CD4-positive, alpha-beta T cell (primary cell): ENCODE measurements at regions not wholly inside any gene's neighbourhood (a gene's known extent, or its start where the extent isn't known, plus 50 kb on each side); places are given as distances from the start of the nearest gene placed in this dataset.

Experiments used
- ATAC-seq: fragments of 200-7000 bp; cut with Tn5 transposase; one replicate; pipeline ENCODE4 v1.10.0; 2022; ENCODE audit warnings: mild to moderate bottlenecking; ENCODE audit not compliant: poor library complexity
- CTCF ChIA-PET: fragments of 350-600 bp; sonication (Branson Sonifier 250); formaldehyde crosslinking; loops from one replicate; lab custom pipeline; 2021; ENCODE audit warnings: antibody characterized with exemption, inconsistent platforms; lab: Charles Lee
- POLR2A ChIA-PET: fragments of 350-600 bp; sonication (Branson Sonifier 250); formaldehyde crosslinking; loops from one replicate; lab custom pipeline; 2021; ENCODE audit warnings: antibody characterized with exemption, inconsistent platforms; lab: Charles Lee
- DNase-seq, 14 experiments: peaks; one replicate each; pipeline ENCODE4 v3.0.0-alpha.2; 2013 to 2020; ENCODE audit warnings: mixed read lengths in 2 of 14
- H3K27ac ChIP-seq, 2 donors: one replicate each; pipeline versions ENCODE4 v1.5.1 to v1.7.0; 2013; ENCODE audit warnings: low read length in 2 of 2, low read depth in 1 of 2, mild to moderate bottlenecking in 1 of 2
- H3K27me3 ChIP-seq, 2 experiments: 1 replicate in 1 of 2; 2 replicates in 1 of 2; pipeline versions ENCODE4 v1.6.1 to v1.7.0; 2013; ENCODE audit warnings: low read length in 2 of 2, control low read depth in 1 of 2, mild to moderate bottlenecking in 1 of 2, moderate library complexity in 1 of 2; ENCODE audit not compliant: insufficient read depth in 2 of 2, control insufficient read depth in 1 of 2
- H3K36me3 ChIP-seq: one replicate; pipeline ENCODE4 v1.6.1; 2013; ENCODE audit warnings: low read length, control low read depth; ENCODE audit not compliant: insufficient read depth
- H3K4me1 ChIP-seq: one replicate; pipeline ENCODE4 v1.6.1; 2013; ENCODE audit warnings: low read length, control low read depth; ENCODE audit not compliant: insufficient read depth
- H3K4me3 ChIP-seq: one replicate; pipeline ENCODE4 v1.5.1; 2013; ENCODE audit warnings: mild to moderate bottlenecking, low read length, moderate library complexity
- H3K9me3 ChIP-seq, 2 experiments: 1 replicate in 1 of 2; 2 replicates in 1 of 2; pipeline versions ENCODE4 v1.6.1 to v1.7.0; 2013; ENCODE audit warnings: low read length in 2 of 2, mild to moderate bottlenecking in 2 of 2, control low read depth in 1 of 2, moderate library complexity in 1 of 2; ENCODE audit not compliant: control insufficient read depth in 1 of 2, insufficient read depth in 1 of 2
- H3K27ac Mint-ChIP-seq: one replicate; pipeline ENCODE4 v1.8.0; 2020; ENCODE audit warnings: mixed read lengths
- H3K27me3 Mint-ChIP-seq: one replicate; pipeline ENCODE4 v1.8.0; 2021; ENCODE audit warnings: mixed read lengths
- H3K36me3 Mint-ChIP-seq: one replicate; pipeline ENCODE4 v1.8.0; 2021; ENCODE audit warnings: low read depth, mixed read lengths
- H3K4me1 Mint-ChIP-seq: one replicate; pipeline ENCODE4 v1.8.0; 2021; ENCODE audit warnings: low read depth, mixed read lengths
- H3K4me3 Mint-ChIP-seq: one replicate; pipeline ENCODE4 v1.8.0; 2020; ENCODE audit warnings: mild to moderate bottlenecking, mixed read lengths
- H3K9me3 Mint-ChIP-seq: one replicate; pipeline ENCODE4 v1.8.0; 2020; ENCODE audit warnings: mixed read lengths
- intact Hi-C, 2 experiments: fragments of 100-400 bp; cut with DNase I in 1 of 2; cut with micrococcal nuclease in 1 of 2; formaldehyde crosslinking; loops; one replicate each; pipeline versions ENCODE4 v1.15.1 to v1.9.0; 2023 to 2025; cut with DNase I, micrococcal nuclease
- TF ChIP-seq, protein P1 (sequence below): fragments of 200-600 bp; IDR thresholded peaks from one replicate; pipeline ENCODE4 v1.8.0; 2022; ENCODE audit warnings: antibody characterized with exemption, mild to moderate bottlenecking

DNA sequence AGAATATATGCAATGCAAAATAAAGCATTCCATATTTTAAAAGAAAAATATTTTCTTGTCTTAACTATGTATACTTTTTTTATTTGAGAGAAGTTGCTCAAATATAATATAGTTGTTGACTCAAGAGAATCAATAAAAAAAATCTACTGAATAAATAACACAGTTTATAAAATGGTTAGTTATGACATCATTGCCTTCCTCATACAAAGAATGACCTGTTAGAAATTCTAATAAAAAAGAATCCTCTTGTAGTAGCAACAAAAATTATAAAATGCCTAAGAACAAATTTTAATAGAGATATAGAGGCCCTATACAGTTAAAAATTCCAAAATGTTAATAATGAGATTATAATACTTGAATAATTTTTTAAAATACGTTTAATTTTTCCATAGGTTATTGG, 96.5 kb upstream of the AHI1 start:
- no peaks in the 10 kb centered on the region for H3K27me3 ChIP-seq
- H3K4me1 ChIP-seq: no peaks in the 10 kb centered on the region
- no peaks in the 10 kb centered on the region for H3K27me3 Mint-ChIP-seq
- no peak overlapping the region for H3K27ac Mint-ChIP-seq
- ATAC-seq (no peak), DNase-seq (no peak)
- H3K36me3 Mint-ChIP-seq: no peaks in the 10 kb centered on the region
- no peaks in the 10 kb centered on the region for H3K36me3 ChIP-seq
- ChIA-PET CTCF (no interaction called here), POLR2A (no interaction called here)
- TF ChIP-seq, protein P1, sequence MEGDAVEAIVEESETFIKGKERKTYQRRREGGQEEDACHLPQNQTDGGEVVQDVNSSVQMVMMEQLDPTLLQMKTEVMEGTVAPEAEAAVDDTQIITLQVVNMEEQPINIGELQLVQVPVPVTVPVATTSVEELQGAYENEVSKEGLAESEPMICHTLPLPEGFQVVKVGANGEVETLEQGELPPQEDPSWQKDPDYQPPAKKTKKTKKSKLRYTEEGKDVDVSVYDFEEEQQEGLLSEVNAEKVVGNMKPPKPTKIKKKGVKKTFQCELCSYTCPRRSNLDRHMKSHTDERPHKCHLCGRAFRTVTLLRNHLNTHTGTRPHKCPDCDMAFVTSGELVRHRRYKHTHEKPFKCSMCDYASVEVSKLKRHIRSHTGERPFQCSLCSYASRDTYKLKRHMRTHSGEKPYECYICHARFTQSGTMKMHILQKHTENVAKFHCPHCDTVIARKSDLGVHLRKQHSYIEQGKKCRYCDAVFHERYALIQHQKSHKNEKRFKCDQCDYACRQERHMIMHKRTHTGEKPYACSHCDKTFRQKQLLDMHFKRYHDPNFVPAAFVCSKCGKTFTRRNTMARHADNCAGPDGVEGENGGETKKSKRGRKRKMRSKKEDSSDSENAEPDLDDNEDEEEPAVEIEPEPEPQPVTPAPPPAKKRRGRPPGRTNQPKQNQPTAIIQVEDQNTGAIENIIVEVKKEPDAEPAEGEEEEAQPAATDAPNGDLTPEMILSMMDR: no peak
- no peak overlapping the region for H3K27ac ChIP-seq
- H3K4me3 Mint-ChIP-seq: no peak overlapping the region
- no peak overlapping the region for H3K4me3 ChIP-seq
- no peaks in the 10 kb centered on the region for H3K9me3 Mint-ChIP-seq
- intact Hi-C loops: no loop called here
- H3K4me1 Mint-ChIP-seq: no peaks in the 10 kb centered on the region
- peaks cover 0 to 4% of the 10 kb centered on the region in 2 experiments for H3K9me3 ChIP-seq

DNA sequence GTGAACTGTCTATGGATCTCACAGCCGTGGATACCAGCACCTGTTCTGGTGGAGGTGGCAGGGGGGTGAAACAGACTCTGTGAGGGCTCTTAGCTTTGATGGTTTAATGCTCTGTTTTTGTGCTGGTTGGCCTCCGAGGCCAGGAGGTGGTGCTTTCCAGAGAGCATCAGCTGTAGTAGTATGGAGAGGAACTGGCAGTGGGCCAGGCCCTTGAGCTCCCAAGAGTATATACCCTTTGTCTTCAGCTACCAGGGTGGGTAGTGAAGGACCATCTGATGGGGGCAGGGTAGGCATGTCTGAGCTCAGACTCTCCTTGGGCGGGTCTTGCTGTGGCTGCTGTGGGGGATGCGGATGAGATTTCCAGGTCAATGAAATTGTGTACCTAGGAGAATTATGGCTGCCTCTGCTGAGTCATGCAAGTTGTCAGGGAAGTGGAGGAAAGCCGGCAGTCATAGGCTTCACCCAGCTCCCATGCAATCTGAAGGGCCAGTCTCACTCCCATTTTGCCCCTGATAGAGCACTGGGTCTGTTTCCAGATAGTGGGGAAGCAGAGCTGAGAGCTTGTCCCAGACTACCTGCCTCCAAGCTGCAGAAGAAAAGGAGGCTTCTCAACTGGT, 102.7 kb upstream of the AHI1 start:
- DNase-seq (no peak), ATAC-seq (no peak)
- no peak overlapping the region for H3K4me3 Mint-ChIP-seq
- no peaks in the 10 kb centered on the region for H3K36me3 Mint-ChIP-seq
- H3K27ac Mint-ChIP-seq: no peak overlapping the region
- ChIA-PET CTCF (no interaction called here), POLR2A (interaction anchor here (0.7 to 1.7 kb wide), 2 partner anchors 31 to 83 kb away, joined by 4 to 6 read pairs; no protein-coding TSS in a partner anchor)
- no peaks in the 10 kb centered on the region for H3K4me1 Mint-ChIP-seq
- H3K4me1 ChIP-seq: no peaks in the 10 kb centered on the region
- no peak overlapping the region for H3K27ac ChIP-seq
- no peak overlapping the region for H3K4me3 ChIP-seq
- H3K27me3 ChIP-seq: no peaks in the 10 kb centered on the region
- TF ChIP-seq, protein P1: no peak
- no peaks in the 10 kb centered on the region for H3K9me3 Mint-ChIP-seq
- H3K9me3 ChIP-seq: no peaks in the 10 kb centered on the region
- no peaks in the 10 kb centered on the region for H3K27me3 Mint-ChIP-seq
- intact Hi-C loops: no loop called here
- H3K36me3 ChIP-seq: no peaks in the 10 kb centered on the region

DNA sequence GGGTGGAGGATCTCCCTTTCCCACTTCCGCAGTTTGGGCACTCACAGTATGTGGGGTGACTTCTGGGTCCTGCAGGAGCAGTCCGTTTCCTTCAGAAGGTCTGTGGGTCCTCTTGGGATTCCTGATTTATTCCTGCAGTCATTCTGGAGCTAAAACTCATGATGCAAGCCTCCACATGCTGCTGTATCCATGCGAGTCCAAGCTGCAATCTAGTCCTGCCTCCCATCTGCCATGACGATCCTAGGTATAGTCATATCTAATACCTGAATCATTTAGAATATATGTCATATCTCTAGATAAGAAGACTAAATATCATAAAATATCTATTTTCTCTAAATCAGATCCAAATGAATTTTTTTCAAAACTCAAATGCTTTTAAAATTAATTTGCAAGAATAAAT, 103.4 kb upstream of the AHI1 start:
- H3K27ac Mint-ChIP-seq: no peak overlapping the region
- CTCF ChIA-PET: no interaction called here
- no peak overlapping the region for H3K4me3 ChIP-seq
- H3K9me3 ChIP-seq: no peaks in the 10 kb centered on the region
- no peaks in the 10 kb centered on the region for H3K36me3 Mint-ChIP-seq
- POLR2A ChIA-PET: interaction anchor here (1.7 kb wide), 1 partner anchor 32 kb away, joined by 6 read pairs; no protein-coding TSS in a partner anchor
- intact Hi-C loops: no loop called here
- no peak for ATAC-seq
- H3K9me3 Mint-ChIP-seq: no peaks in the 10 kb centered on the region
- H3K4me1 Mint-ChIP-seq: no peaks in the 10 kb centered on the region
- H3K27ac ChIP-seq: no peak overlapping the region
- no peaks in the 10 kb centered on the region for H3K27me3 ChIP-seq
- H3K36me3 ChIP-seq: no peaks in the 10 kb centered on the region
- DNase-seq: no peak
- H3K4me3 Mint-ChIP-seq: no peak overlapping the region
- TF ChIP-seq, protein P1: no peak
- no peaks in the 10 kb centered on the region for H3K27me3 Mint-ChIP-seq
- no peaks in the 10 kb centered on the region for H3K4me1 ChIP-seq
